ENCODE measurements at regions not wholly inside any gene's neighbourhood (a gene's known extent, or its start where the extent isn't known, plus 50 kb on each side); places are given as distances from the start of the nearest gene placed in this dataset.

DNA sequence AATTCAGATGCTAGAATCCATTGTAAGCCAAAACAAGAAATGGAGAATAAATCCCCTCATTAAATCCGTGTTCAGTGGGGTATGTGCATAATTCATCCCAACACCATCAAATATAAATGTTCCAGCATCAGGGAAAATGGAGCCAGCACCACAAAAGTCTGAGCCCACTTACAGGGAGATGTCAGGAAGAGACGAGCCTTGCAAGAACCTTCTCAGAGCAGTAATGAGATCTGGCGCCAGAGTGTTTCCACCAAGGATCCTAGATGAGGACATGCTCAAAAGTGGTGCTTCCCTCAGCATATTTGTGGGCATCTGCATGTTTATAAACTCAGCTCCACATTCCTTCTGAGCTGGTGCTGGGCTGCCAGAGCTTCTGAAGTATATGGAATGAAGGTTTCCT lies 541.9 kb upstream of the C16orf82 start:
- no TSS peak for BruUV-seq (replicated peaks)
- no peak overlapping the region for H3K9ac ChIP-seq (ENCODE audit: insufficient read depth in 1 of 2, low read depth in 2 of 2, low read length in 2 of 2)
- no peak overlapping the region for H3K27ac ChIP-seq (ENCODE audit: extremely low read depth, low read depth, low read length)
- no peaks in the 10 kb centered on the region for H3K79me2 ChIP-seq (ENCODE audit: control insufficient read depth, insufficient read depth, low read length)
- no peaks in the 10 kb centered on the region for H3K9me3 ChIP-seq (replicated peaks; ENCODE audit: control insufficient read depth, insufficient read depth, low read depth, low read length)
- H3K27me3 ChIP-seq (ENCODE audit: control insufficient read depth in 2 of 2, insufficient read depth in 2 of 2, low read length in 2 of 2) = no peaks in the 10 kb centered on the region; a peak in 1 of 5 replicates
- WGBS (ENCODE audit: insufficient coverage, low coverage, missing lambda C conversion rate) = 0% methylated on average over 3 of the region's 3 CpGs
- no peak overlapping the region for H3K4me2 ChIP-seq (ENCODE audit: insufficient read depth, low read length)
- no peak for TF ChIP-seq MIER1 (IDR thresholded peaks at IDR 0.05; ENCODE audit: low read depth)
- TF ChIP-seq, protein P1, sequence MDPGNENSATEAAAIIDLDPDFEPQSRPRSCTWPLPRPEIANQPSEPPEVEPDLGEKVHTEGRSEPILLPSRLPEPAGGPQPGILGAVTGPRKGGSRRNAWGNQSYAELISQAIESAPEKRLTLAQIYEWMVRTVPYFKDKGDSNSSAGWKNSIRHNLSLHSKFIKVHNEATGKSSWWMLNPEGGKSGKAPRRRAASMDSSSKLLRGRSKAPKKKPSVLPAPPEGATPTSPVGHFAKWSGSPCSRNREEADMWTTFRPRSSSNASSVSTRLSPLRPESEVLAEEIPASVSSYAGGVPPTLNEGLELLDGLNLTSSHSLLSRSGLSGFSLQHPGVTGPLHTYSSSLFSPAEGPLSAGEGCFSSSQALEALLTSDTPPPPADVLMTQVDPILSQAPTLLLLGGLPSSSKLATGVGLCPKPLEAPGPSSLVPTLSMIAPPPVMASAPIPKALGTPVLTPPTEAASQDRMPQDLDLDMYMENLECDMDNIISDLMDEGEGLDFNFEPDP (CRISPR knock-in tag; IDR thresholded peaks at IDR 0.05) = no peak
- no peak for TF ChIP-seq ZNF146 (CRISPR knock-in tag; IDR thresholded peaks at IDR 0.05; ENCODE audit: unreplicated experiment)
- TF ChIP-seq ZNF778 (CRISPR knock-in tag; IDR thresholded peaks at IDR 0.05) = no peak
- no peak for TF ChIP-seq GATAD2A (IDR thresholded peaks at IDR 0.05)
- TF ChIP-seq FOS (IDR thresholded peaks at IDR 0.05; ENCODE audit: extremely low read depth, insufficient read length) = no peak
- no peak for ATAC-seq
- no peaks in the 10 kb centered on the region for H3K9me1 ChIP-seq (ENCODE audit: control insufficient read depth, insufficient read depth, low read length)
- H3K4me1 ChIP-seq (replicated peaks in 1 of 2; ENCODE audit: control insufficient read depth in 2 of 2, insufficient read depth in 2 of 2, low read length in 2 of 2) = no peaks in the 10 kb centered on the region
- no peak for DNase-seq (ENCODE audit: extremely low read depth in 1 of 4, low spot score in 3 of 4)
- no peaks in the 10 kb centered on the region for H4K20me1 ChIP-seq (replicated peaks; ENCODE audit: control insufficient read depth, insufficient read depth, low read length)
- in situ Hi-C loops (cut with MboI) = no loop called here
- CTCF ChIA-PET (ENCODE audit: low intra/inter-chr PET ratio) = no interaction called here
- no peak overlapping the region for H2AFZ ChIP-seq (ENCODE audit: low read depth, low read length)
- FAIRE-seq = no peak
- POLR2A ChIA-PET = no interaction called here
- H3K4me3 ChIP-seq = no peak overlapping the region
- H3K36me3 ChIP-seq (ENCODE audit: control insufficient read depth, insufficient read depth, low read length) = no peaks in the 10 kb centered on the region
- intact Hi-C loops (cut with micrococcal nuclease) = no loop called here

DNA sequence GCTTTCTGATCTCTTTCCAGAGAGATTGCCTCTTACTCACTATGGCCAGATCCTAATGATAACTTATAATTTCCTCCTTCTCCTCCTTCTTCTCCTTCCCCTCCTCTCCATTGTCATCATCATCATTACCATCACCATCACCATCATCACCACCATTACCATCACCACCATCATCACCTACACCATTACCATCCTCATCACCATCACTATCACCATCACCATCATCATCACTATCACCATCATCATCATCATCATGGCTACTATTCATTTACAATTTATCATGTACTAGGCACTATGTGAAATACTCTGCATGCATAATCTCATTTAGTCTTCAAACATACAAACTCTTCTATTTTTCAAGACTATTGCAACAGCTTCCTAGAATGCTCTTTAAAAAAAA lies 540.9 kb upstream of the C16orf82 start:
- TF ChIP-seq ZNF3 (CRISPR knock-in tag; IDR thresholded peaks at IDR 0.05) (no peak), ZNF124 (CRISPR knock-in tag; IDR thresholded peaks at IDR 0.05) (no peak), ZBTB17 (CRISPR knock-in tag; IDR thresholded peaks at IDR 0.05) (no peak), PRPF4 (IDR thresholded peaks at IDR 0.05; ENCODE audit: insufficient read depth, low read depth, low read length, poor library complexity, severe bottlenecking) (no peak), CHD1 (IDR thresholded peaks at IDR 0.05; ENCODE audit: low read length) (no peak), NR3C1 (CRISPR knock-in tag; IDR thresholded peaks at IDR 0.05) (no peak), CBFA2T2 (conservative IDR thresholded peaks at IDR 0.05) (no peak)
- TF ChIP-seq, protein P2, sequence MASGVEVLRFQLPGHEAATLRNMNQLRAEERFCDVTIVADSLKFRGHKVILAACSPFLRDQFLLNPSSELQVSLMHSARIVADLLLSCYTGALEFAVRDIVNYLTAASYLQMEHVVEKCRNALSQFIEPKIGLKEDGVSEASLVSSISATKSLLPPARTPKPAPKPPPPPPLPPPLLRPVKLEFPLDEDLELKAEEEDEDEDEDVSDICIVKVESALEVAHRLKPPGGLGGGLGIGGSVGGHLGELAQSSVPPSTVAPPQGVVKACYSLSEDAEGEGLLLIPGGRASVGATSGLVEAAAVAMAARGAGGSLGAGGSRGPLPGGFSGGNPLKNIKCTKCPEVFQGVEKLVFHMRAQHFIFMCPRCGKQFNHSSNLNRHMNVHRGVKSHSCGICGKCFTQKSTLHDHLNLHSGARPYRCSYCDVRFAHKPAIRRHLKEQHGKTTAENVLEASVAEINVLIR (CRISPR knock-in tag; IDR thresholded peaks at IDR 0.05) = no peak
- TF ChIP-seq, protein P3, sequence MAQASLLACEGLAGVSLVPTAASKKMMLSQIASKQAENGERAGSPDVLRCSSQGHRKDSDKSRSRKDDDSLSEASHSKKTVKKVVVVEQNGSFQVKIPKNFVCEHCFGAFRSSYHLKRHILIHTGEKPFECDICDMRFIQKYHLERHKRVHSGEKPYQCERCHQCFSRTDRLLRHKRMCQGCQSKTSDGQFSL (CRISPR knock-in tag; IDR thresholded peaks at IDR 0.05) = no peak
- TF ChIP-seq, protein P3 (tag; IDR thresholded peaks at IDR 0.05) = no peak
- Histone ChIP-seq H3K36me3 (ENCODE audit: control insufficient read depth, insufficient read depth, low read length) (no peaks in the 10 kb centered on the region), H3K9me1 (ENCODE audit: control insufficient read depth, insufficient read depth, low read length) (no peaks in the 10 kb centered on the region), H3K27me3 (ENCODE audit: control insufficient read depth in 2 of 2, insufficient read depth in 2 of 2, low read length in 2 of 2) (no peaks in the 10 kb centered on the region; a peak in 1 of 5 replicates), H3K27ac (ENCODE audit: extremely low read depth, low read depth, low read length) (no peak overlapping the region), H3K79me2 (ENCODE audit: control insufficient read depth, insufficient read depth, low read length) (no peaks in the 10 kb centered on the region), H3K4me1 (replicated peaks in 1 of 2; ENCODE audit: control insufficient read depth in 2 of 2, insufficient read depth in 2 of 2, low read length in 2 of 2) (no peaks in the 10 kb centered on the region), H3K9ac (ENCODE audit: insufficient read depth in 1 of 2, low read depth in 2 of 2, low read length in 2 of 2) (no peak overlapping the region), H4K20me1 (replicated peaks; ENCODE audit: control insufficient read depth, insufficient read depth, low read length) (no peaks in the 10 kb centered on the region), H3K9me3 (replicated peaks; ENCODE audit: control insufficient read depth, insufficient read depth, low read depth, low read length) (no peaks in the 10 kb centered on the region), H3K4me3 (no peak overlapping the region), H2AFZ (ENCODE audit: low read depth, low read length) (no peak overlapping the region), H3K4me2 (ENCODE audit: insufficient read depth, low read length) (no peak overlapping the region)
- ChIA-PET CTCF (ENCODE audit: low intra/inter-chr PET ratio) (no interaction called here), POLR2A (no interaction called here)
- in situ Hi-C loops (cut with MboI) (no loop called here), intact Hi-C loops (cut with micrococcal nuclease) (no loop called here)
- DNase-seq (ENCODE audit: extremely low read depth in 1 of 4, low spot score in 3 of 4) (no peak), ATAC-seq (no peak), FAIRE-seq (no peak)
- BruUV-seq (replicated peaks) = no TSS peak
